IMR-90 (cell line): ENCODE measurements at regions not wholly inside any gene's neighbourhood (a gene's known extent, or its start where the extent isn't known, plus 50 kb on each side); places are given as distances from the start of the nearest gene placed in this dataset.

Experiments used
- ATAC-seq: fragments of 200-7000 bp; cut with Tn5 transposase; 2 replicates; pipeline ENCODE4 v1.9.1; 2020; ENCODE audit warnings: low read depth, mild to moderate bottlenecking, moderate library complexity
- BruUV-seq: library from RNA; stranded (reverse); fragments of 400-500 nt; replicated peaks from 2 replicates; lab custom pipeline; 2021; lab: Mats Ljungman, UMichigan
- CTCF ChIA-PET: fragments of 300-600 bp; formaldehyde crosslinking; extraction: SDS; loops from one replicate; lab custom pipeline; 2021; ENCODE audit warnings: antibody characterized with exemption; lab: Yijun Ruan, JAX
- POLR2A ChIA-PET: fragments of 300-600 bp; sonication (Branson Sonifier 250); formaldehyde crosslinking; loops from one replicate; lab custom pipeline; 2022; ENCODE audit warnings: antibody characterized with exemption; ENCODE audit not compliant: unreplicated experiment; lab: Charles Lee
- DNase-seq: peaks from one replicate; pipeline ENCODE4 v3.0.0; 2013
- H2AFZ ChIP-seq: replicated peaks from 2 replicates; pipeline ENCODE3; 2013; ENCODE audit warnings: low read length, mild to moderate bottlenecking; ENCODE audit not compliant: poor library complexity
- H2AK5ac ChIP-seq: 2 replicates; pipeline ENCODE4 v1.6.1; 2013; ENCODE audit warnings: low read depth, low read length, inconsistent platforms
- H2AK9ac ChIP-seq: replicated peaks from 2 replicates; pipeline ENCODE3; 2013; ENCODE audit warnings: mild to moderate bottlenecking, low read depth, low read length, moderate library complexity; ENCODE audit not compliant: poor library complexity
- H2BK120ac ChIP-seq: 2 replicates; pipeline ENCODE4 v1.6.1; 2013; ENCODE audit warnings: low read depth, low read length, inconsistent platforms
- H2BK15ac ChIP-seq: 3 replicates; pipeline ENCODE4 v1.6.1; 2013; ENCODE audit warnings: low read depth, low read length, inconsistent platforms
- H2BK20ac ChIP-seq: 2 replicates; pipeline ENCODE4 v1.6.1; 2013; ENCODE audit warnings: low read depth, mild to moderate bottlenecking, inconsistent platforms, low read length, moderate library complexity
- H2BK5ac ChIP-seq: 2 replicates; pipeline ENCODE4 v1.6.1; 2013; ENCODE audit warnings: mild to moderate bottlenecking, low read depth, low read length, inconsistent platforms; ENCODE audit not compliant: poor library complexity, severe bottlenecking
- H3K14ac ChIP-seq: replicated peaks from 2 replicates; pipeline ENCODE4 v1.6.1; 2013; ENCODE audit warnings: low read depth, low read length, inconsistent platforms
- H3K18ac ChIP-seq: 2 replicates; pipeline ENCODE4 v1.6.1; 2013; ENCODE audit warnings: low read depth, low read length, control low read depth
- H3K23ac ChIP-seq: 2 replicates; pipeline ENCODE4 v1.6.1; 2013; ENCODE audit warnings: low read depth, low read length, inconsistent platforms
- H3K27ac ChIP-seq: 2 replicates; pipeline ENCODE4 v1.5.1; 2013; ENCODE audit warnings: mild to moderate bottlenecking, control low read depth, low read length; ENCODE audit not compliant: insufficient read depth
- H3K27me3 ChIP-seq: 2 replicates; pipeline ENCODE4 v1.6.1; 2013; ENCODE audit warnings: low read length; ENCODE audit not compliant: control insufficient read depth, insufficient read depth
- H3K36me3 ChIP-seq: 2 replicates; pipeline ENCODE4 v1.6.1; 2013; ENCODE audit warnings: low read length, mixed read lengths; ENCODE audit not compliant: control insufficient read depth, insufficient read depth
- H3K4ac ChIP-seq: 2 replicates; pipeline ENCODE4 v1.6.1; 2013; ENCODE audit warnings: low read depth, low read length, inconsistent platforms
- H3K4me1 ChIP-seq: 2 replicates; pipeline ENCODE4 v1.6.1; 2013; ENCODE audit warnings: low read length, mixed read lengths; ENCODE audit not compliant: control insufficient read depth, insufficient read depth
- H3K4me2 ChIP-seq: 2 replicates; pipeline ENCODE4 v1.6.1; 2013; ENCODE audit warnings: low read depth, mild to moderate bottlenecking, control low read depth, low read length, moderate library complexity
- H3K4me3 ChIP-seq: 2 replicates; pipeline ENCODE4 v1.5.1; 2013; ENCODE audit warnings: low read depth, mild to moderate bottlenecking, control low read depth, low read length, moderate library complexity; ENCODE audit not compliant: insufficient read depth
- H3K56ac ChIP-seq: 2 replicates; pipeline ENCODE4 v1.6.1; 2013; ENCODE audit warnings: low read length, inconsistent platforms; ENCODE audit not compliant: insufficient read depth; ENCODE audit errors: extremely low read depth
- H3K79me1 ChIP-seq, 2 experiments: 2 replicates each; pipeline ENCODE4 v1.6.1; 2013; ENCODE audit warnings: low read length in 2 of 2, inconsistent platforms in 1 of 2, low read depth in 1 of 2
- H3K9ac ChIP-seq: 2 replicates; pipeline ENCODE4 v1.6.1; 2013; ENCODE audit warnings: low read depth, low read length, control low read depth
- H3K9me1 ChIP-seq: 2 replicates; pipeline ENCODE4 v1.6.1; 2013; ENCODE audit warnings: low read length, inconsistent platforms; ENCODE audit not compliant: insufficient read depth
- H3K9me3 ChIP-seq: 2 replicates; pipeline ENCODE4 v1.6.1; 2013; ENCODE audit warnings: low read length; ENCODE audit not compliant: control insufficient read depth, insufficient read depth
- H4K20me1 ChIP-seq: 2 replicates; pipeline ENCODE4 v1.6.1; 2013; ENCODE audit warnings: low read length, inconsistent platforms; ENCODE audit not compliant: insufficient read depth
- H4K5ac ChIP-seq: 2 replicates; pipeline ENCODE4 v1.6.1; 2013; ENCODE audit warnings: mild to moderate bottlenecking, low read depth, low read length, control low read depth
- H4K8ac ChIP-seq, 2 experiments: 2 replicates each; pipeline ENCODE4 v1.6.1; 2013; ENCODE audit warnings: low read depth in 2 of 2, low read length in 2 of 2, control low read depth in 1 of 2, inconsistent platforms in 1 of 2
- H4K91ac ChIP-seq: 2 replicates; pipeline ENCODE4 v1.6.1; 2013; ENCODE audit warnings: low read depth, low read length, inconsistent platforms; ENCODE audit not compliant: insufficient read depth
- BHLHE40 ChIP-seq: fragments of 150-350 bp; IDR thresholded peaks from 2 replicates; pipeline ENCODE4 v1.6.1; 2016; ENCODE audit warnings: mild to moderate bottlenecking, low read depth, low read length
- CEBPB ChIP-seq: IDR thresholded peaks from 2 replicates; pipeline ENCODE4 v1.6.1; 2012; ENCODE audit warnings: low read depth, low read length, improper control_type of control experiment
- CHD1 ChIP-seq: IDR thresholded peaks from 2 replicates; pipeline ENCODE4 v1.6.1; 2012; ENCODE audit warnings: low read depth, low read length, improper control_type of control experiment
- CTCF ChIP-seq: conservative IDR thresholded peaks from 2 replicates; pipeline ENCODE4 v1.5.1; 2012; ENCODE audit warnings: mild to moderate bottlenecking, low read depth, low read length, improper control_type of control experiment
- FOS ChIP-seq: fragments of 150-350 bp; IDR thresholded peaks from 2 replicates; pipeline ENCODE4 v1.6.1; 2016; ENCODE audit warnings: low read depth, low read length
- MAFK ChIP-seq: IDR thresholded peaks from 2 replicates; pipeline ENCODE4 v1.6.1; 2012; ENCODE audit warnings: low read depth, low read length, improper control_type of control experiment
- MAZ ChIP-seq: IDR thresholded peaks from 2 replicates; pipeline ENCODE4 v1.6.1; 2012; ENCODE audit warnings: low read depth, mild to moderate bottlenecking, low read length, improper control_type of control experiment, moderate library complexity, borderline replicate concordance
- MXI1 ChIP-seq: IDR thresholded peaks from 2 replicates; pipeline ENCODE4 v1.6.1; 2012; ENCODE audit warnings: low read depth, mild to moderate bottlenecking, low read length, moderate library complexity, borderline replicate concordance
- NFE2L2 ChIP-seq: fragments of 150-350 bp; IDR thresholded peaks from 2 replicates; pipeline ENCODE4 v1.6.1; 2016; ENCODE audit warnings: low read depth, mild to moderate bottlenecking, low read length
- POLR2A ChIP-seq: IDR thresholded peaks from 2 replicates; pipeline ENCODE4 v1.6.1; 2012; ENCODE audit warnings: mild to moderate bottlenecking, low read depth, low read length
- RAD21 ChIP-seq: IDR thresholded peaks from 2 replicates; pipeline ENCODE4 v1.6.1; 2012; ENCODE audit warnings: low read length, improper control_type of control experiment
- RCOR1 ChIP-seq: IDR thresholded peaks from 2 replicates; pipeline ENCODE4 v1.6.1; 2012; ENCODE audit warnings: mild to moderate bottlenecking, low read length, improper control_type of control experiment; ENCODE audit not compliant: insufficient replicate concordance
- RFX5 ChIP-seq: IDR thresholded peaks from 2 replicates; pipeline ENCODE4 v1.8.0; 2012; ENCODE audit warnings: low read depth, mild to moderate bottlenecking, low read length, moderate library complexity
- SMC3 ChIP-seq: fragments of 150-350 bp; IDR thresholded peaks from 2 replicates; pipeline ENCODE4 v1.6.1; 2016; ENCODE audit warnings: low read depth, mild to moderate bottlenecking, antibody characterized with exemption, low read length, moderate library complexity
- USF2 ChIP-seq: fragments of 150-350 bp; IDR thresholded peaks from 2 replicates; pipeline ENCODE4 v1.6.1; 2017; ENCODE audit warnings: mild to moderate bottlenecking, antibody characterized with exemption, low read length, low read depth
- WGBS, 2 experiments: methylation state at CpG; one replicate each; pipeline versions ENCODE4 v1.1.5 to v1.1.7; 2013; ENCODE audit warnings: missing lambda C conversion rate in 2 of 2; ENCODE audit not compliant: insufficient read length in 1 of 2; ENCODE audit errors: extremely low coverage in 2 of 2; 5-methylcytosine and 5-hydroxymethylcytosine counted together
- dilution Hi-C: fragments of 300-500 bp; cut with HindIII; formaldehyde crosslinking; loops from one replicate; pipeline ENCODE4 v1.14.3; 2018; ENCODE audit warnings: low sequenced_read_pairs; ENCODE audit not compliant: unreplicated experiment
- in situ Hi-C: fragments of 300-500 bp; cut with MboI; formaldehyde crosslinking; loops from 3 replicates; pipeline ENCODE4 v1.14.3; 2019; ENCODE audit warnings: low sequenced_read_pairs, inconsistent platforms, mixed read lengths
- intact Hi-C: fragments of 100-400 bp; cut with micrococcal nuclease; formaldehyde crosslinking; loops from 2 replicates; pipeline ENCODE4 v1.10.0; 2022

- ChIA-PET POLR2A (no interaction called here), CTCF (no interaction called here)
- Histone ChIP-seq H3K9me1 (no peaks in the 10 kb centered on the region), H3K9ac (no peak overlapping the region), H3K4me3 (no peak overlapping the region), H4K91ac (no peak overlapping the region), H3K4me1 (no peaks in the 10 kb centered on the region), H3K79me1 (no peaks in the 10 kb centered on the region), H3K23ac (no peak overlapping the region), H3K27ac (no peak overlapping the region), H2AFZ (no peak overlapping the region), H4K20me1 (no peaks in the 10 kb centered on the region), H3K14ac (no peak overlapping the region), H3K36me3 (no peaks in the 10 kb centered on the region), H3K9me3 (peaks cover 6% of the 10 kb centered on the region; the same call in 1 of the 2 replicates), H3K56ac (no peak overlapping the region), H4K5ac (no peak overlapping the region), H2AK9ac (no peak overlapping the region), H3K18ac (no peak overlapping the region), H3K4ac (no peak overlapping the region), H2BK5ac (no peak overlapping the region), H2BK15ac (no peak overlapping the region), H2AK5ac (no peak overlapping the region), H3K27me3 (no peaks in the 10 kb centered on the region), H3K4me2 (no peak overlapping the region), H2BK120ac (no peak overlapping the region), H4K8ac (no peak overlapping the region), H2BK20ac (no peak overlapping the region)
- ATAC-seq = no peak
- no TSS peak for BruUV-seq
- TF ChIP-seq NFE2L2 = no peak
- no peak for TF ChIP-seq MXI1
- TF ChIP-seq USF2 = no peak
- no peak for TF ChIP-seq RAD21
- TF ChIP-seq SMC3 = no peak
- no peak for TF ChIP-seq CEBPB
- no peak for TF ChIP-seq MAZ
- TF ChIP-seq FOS = no peak
- TF ChIP-seq MAFK = no peak
- TF ChIP-seq POLR2A = no peak
- no peak for TF ChIP-seq RCOR1
- TF ChIP-seq CTCF = no peak
- no peak for TF ChIP-seq CHD1
- TF ChIP-seq BHLHE40 = no peak
- no peak for TF ChIP-seq RFX5
- dilution Hi-C loops (no loop called here), in situ Hi-C loops (no loop called here), intact Hi-C loops (no loop called here)
- no peak for DNase-seq
- no CpG with 5 or more reads among the region's 4 CpGs for WGBS, 2 experiments
These were observed 76.0 kb downstream of the CBLN2 start for GRCh38 chr18:72468021-72468710.
